GM19463 (cell line): ENCODE measurements at regions not wholly inside any gene's neighbourhood (a gene's known extent, or its start where the extent isn't known, plus 50 kb on each side); places are given as distances from the start of the nearest gene placed in this dataset.
"Not testable (repeated sequence)": the region's sequence is repeated elsewhere in the genome, so short reads cannot be mapped to it uniquely, and the experiment has no call there.

Source experiments
- ATAC-seq: cut with Tn5 transposase; IDR thresholded peaks from one replicate; pipeline ENCODE4 v1.9.1; 2021; ENCODE audit warnings: mild to moderate bottlenecking, moderate library complexity; ENCODE audit not compliant: unreplicated experiment

- ATAC-seq: no peak
Observed at GRCh38 chr10:109426987-109427386, 496.3 kb downstream of the XPNPEP1 start.

GRCh38 chr10:109418795-109419194 lies 504.5 kb downstream of the XPNPEP1 start:
- no peak for ATAC-seq

DNA sequence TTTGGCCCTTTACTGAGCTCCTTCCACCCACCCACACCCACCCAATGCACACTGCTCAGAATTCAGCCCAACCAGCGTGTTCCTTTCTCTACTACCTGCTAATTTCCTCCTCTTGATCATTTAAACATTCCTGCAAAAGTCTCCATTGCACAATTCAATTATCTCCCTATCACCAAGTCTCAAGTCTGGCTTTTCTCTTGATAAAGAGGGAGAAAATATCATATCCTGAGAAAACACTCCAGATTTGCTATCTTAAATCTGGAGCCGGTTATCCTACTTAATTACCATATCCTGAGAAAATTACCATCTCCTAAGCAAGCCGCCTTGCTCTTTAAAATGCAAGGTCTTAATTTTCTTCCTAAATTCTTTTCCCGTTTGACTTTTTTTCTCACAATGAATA lies 505.5 kb downstream of the XPNPEP1 start:
- no peak for ATAC-seq

DNA sequence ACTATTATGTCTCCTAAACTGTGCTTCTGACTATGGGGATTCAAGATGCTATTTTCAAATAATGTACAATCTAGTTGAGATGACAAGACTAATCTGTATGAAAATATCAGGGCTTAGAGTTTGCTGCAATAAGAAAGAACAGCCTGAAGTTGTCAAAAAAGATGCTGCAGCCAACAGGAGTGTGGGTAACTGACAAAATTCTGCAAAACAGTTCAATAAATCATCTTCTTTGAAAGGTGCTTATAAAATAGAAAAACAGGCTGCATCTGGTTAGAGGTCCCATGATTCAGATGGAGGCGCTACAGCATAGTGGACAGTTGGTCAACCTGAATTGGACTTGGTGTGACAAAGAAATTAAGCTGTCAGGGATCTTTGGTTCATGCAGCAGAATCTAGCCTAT lies 511.0 kb downstream of the XPNPEP1 start:
- no peak for ATAC-seq

- ATAC-seq: no peak
Observed at GRCh38 chr10:109411917-109412316, 511.4 kb downstream of the XPNPEP1 start.

- no peak for ATAC-seq
Observed at GRCh38 chr10:109405338-109405737, 518.0 kb downstream of the XPNPEP1 start.

DNA sequence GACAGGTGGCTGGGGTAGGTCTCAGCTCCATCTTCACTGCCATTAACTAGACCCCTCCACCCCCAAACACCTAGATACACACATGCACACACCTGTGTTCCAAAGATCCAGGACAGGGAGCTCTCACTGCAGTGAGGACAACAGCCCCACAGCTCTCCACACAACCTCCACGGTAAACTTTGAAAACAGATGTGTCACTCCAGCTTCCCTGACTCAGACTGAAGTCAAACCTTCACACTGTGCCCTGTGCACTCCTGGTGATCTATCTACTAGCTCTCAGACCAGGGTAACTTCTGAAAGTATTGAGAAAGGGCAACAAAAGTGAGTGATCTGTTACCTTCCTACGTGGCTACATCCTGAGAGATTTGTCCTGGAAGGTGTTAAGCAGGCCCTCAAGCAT lies 519.8 kb downstream of the XPNPEP1 start:
- no peak for ATAC-seq

GRCh38 chr10:109393425-109393824 lies 529.9 kb downstream of the XPNPEP1 start:
- no peak for ATAC-seq

- ATAC-seq: no peak
Observed at GRCh38 chr10:109386921-109387320, 536.4 kb downstream of the XPNPEP1 start.

DNA sequence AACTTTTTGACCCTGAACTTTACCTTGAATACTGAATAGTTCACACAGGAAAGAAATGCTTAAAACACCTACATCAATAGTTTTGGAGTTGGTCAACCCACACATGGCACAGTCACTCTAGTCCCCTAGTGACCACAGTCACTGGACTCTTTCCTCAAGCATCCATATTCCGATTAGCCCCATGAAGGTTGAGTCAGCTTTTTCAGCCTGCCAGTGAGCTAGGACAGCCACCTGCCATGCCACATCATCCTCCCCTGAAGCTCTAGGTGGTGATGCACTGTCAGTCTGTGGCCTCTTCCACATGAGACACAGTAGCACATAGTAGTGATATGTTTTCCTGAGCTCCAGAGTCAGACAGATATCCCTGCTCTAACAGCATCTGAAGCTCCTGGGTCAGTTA lies 537.2 kb downstream of the XPNPEP1 start:
- ATAC-seq: no peak

DNA sequence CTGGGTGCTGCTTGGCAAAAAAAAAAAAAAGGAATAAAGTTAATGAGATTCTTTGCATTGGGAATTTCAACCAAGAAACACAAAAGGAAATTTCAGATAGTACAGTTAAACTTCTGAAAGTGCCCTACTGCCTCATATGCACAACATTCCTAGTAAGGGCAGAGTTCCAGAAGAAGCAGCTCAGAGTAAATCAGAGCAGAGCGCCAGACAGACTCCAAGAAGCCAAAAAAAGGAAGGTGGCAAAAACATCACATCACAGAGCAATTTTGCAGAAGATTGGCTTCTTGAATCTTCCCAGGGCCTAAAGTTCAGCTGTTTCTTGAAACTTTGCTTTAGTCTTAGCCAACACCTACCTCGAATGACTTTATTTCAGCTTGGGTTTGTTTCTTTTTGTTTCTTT lies 544.1 kb downstream of the XPNPEP1 start:
- no peak for ATAC-seq

DNA sequence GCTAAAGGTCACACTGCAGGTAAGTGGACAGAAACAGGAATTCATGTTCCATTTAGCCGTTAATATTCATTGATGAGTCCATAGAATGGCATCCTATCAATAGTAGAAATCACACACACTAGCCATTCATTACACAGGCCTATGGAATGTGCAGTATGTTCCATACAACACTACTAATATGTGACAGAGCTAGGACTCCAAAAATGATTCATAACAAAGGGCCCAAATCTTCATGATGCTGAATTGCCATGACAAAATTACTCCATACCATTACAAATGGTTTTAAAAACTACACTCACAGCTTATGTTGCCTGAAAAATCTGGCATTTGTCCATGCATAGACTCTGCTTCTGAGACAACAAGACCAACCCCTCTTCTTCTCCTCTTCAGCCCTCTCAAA lies 549.1 kb downstream of the XPNPEP1 start:
- no peak for ATAC-seq

GRCh38 chr10:109359316-109359715 lies 564.0 kb downstream of the XPNPEP1 start:
- ATAC-seq: no peak

GRCh38 chr10:109358325-109358724 lies 565.0 kb downstream of the XPNPEP1 start:
- ATAC-seq: no peak

DNA sequence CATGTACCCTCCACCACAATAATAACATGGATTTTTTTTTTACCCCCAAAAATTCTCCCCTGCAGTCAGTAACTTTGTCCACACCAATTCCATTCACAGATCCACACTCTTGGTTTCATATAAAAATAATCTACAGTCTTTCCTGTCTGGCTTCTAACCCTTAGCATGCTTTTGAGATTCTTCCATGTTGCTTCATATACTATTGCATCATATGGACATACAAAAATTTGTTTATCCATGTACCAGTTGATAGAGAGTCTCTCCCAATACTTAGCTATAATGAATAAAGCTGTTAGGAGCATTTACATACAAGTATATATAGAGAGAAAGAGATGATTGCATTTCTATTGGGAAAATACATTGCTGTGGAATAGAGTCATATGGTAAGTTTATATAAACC lies 575.0 kb downstream of the XPNPEP1 start:
- ATAC-seq: no peak

- ATAC-seq: no peak
Observed at GRCh38 chr10:109343293-109343692, 580.0 kb downstream of the XPNPEP1 start.

DNA sequence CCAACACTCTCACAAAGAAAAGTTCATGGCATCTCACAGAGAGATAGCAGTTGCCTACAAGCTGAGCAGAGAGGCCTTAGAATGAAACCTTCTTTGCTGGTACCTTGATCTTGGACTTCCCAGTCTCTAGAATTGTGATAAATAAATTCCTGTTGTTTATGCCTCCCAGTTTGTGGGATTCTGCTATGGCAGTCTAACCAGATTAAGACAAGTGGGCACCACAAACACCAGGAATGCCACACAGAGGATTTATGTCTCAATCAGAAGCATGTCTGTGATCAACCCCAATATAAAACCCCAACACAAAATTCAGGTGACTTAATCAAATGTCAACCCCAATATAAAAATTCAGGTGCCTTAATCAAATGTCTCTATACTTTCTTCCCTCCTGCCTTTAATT lies 581.3 kb downstream of the XPNPEP1 start:
- ATAC-seq: no peak

DNA sequence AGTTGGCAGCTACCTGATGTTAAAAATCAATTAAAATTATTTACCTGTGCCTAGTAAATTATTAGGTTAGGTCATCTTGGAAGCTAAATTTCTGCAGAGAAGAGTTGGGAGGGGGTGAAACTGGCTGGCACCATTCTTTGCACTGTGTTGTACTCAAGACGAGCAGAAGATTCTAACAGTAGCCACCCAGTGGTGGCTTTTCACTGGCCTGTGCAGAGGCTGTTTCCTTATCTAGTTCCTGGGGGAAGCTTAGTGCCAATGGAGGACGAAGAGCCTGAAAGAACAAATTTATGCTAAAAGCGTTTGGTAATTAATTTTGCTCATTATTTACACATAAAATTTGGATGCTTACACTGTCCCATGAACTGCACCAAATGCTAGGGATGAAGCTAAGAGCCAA lies 595.3 kb downstream of the XPNPEP1 start:
- ATAC-seq: no peak

DNA sequence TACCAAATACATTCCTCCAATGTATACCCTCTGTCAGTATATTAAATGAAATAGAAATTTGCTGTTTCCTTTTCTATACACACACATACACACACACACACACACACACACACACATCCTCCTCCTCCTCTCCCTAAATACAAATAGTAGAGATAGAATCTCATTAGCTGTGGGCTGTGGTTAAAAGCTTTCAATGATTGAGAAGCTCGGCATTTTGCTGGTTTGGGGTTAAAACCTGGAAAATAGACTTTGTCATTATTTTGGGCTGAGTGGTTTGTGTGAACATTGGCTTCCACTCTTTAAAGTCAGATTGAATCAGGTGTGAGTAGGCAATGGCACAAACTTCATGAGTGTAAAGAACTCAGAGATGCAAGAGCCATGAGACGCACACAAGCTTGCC lies 596.0 kb downstream of the XPNPEP1 start:
- no peak for ATAC-seq

DNA sequence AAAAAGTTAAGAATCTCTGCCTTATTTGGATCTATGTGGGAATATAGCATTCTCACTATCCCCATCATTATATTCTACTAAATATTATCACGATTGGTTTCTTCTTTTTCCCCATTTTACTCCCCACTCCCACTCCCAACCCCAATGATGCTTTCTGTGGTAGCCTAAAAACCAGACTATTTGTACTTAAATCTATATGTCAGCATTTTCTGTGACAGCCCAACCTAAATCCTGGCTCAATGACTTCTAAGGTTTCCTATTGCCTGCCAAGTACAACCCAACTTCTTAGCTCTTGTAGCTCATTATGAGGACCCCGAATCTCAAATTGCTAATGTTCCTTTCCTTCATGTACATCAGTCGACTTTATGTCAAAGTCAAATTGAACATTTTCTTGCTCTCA lies 598.6 kb downstream of the XPNPEP1 start:
- no peak for ATAC-seq

DNA sequence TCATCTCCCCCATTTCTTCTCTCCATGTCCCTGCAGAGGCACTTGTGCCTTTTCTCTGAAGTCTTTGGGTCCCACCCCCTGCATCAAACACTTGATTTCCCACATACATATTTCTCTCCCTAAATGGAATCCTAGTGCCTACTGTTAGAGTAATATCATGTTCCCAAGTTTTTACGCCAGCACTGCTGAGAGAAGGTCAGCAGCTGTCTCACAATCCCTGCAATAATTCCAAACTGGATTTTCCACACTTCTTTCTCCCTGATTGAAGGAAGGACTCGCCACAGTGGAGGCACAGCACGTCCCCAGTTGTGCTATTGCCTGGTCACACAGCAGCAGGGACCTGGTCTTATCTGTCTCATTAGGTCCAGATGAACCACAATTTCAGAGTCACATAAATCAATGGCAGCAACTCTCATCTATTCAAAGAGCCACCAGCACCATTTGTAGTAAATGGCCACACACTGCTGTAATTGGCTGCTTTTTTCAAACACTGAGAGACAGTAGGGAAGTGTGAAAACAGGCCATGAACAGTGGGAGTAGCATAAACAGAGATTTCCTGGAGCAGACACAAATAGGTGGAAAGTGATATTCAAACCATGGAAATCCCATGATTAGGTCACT lies 605.5 kb downstream of the XPNPEP1 start:
- no peak for ATAC-seq

DNA sequence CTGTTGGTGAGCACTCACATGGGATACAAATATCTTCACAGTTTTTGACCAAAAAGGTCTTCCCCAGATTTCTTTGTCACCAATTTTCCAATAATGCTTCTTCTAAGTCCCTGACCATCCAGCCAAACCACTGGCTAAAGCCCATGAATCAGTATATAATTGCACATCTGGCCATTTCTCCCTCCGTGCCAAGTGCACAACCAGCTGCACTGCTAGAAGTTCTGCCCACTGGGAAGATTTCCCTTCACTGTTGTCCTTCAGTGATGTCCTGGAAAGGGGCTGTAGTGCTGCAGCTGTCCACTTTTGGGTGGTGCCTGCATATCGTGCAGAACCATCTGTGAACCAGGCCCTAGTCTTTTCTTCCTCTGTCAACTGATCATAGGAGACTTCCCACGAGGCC lies 609.3 kb downstream of the XPNPEP1 start:
- not testable (repeated sequence) for ATAC-seq

- ATAC-seq: not testable (repeated sequence)
Observed at GRCh38 chr10:109312555-109312954, 610.8 kb downstream of the XPNPEP1 start.
